BJ (cell line): ENCODE measurements at regions not wholly inside any gene's neighbourhood (a gene's known extent, or its start where the extent isn't known, plus 50 kb on each side); places are given as distances from the start of the nearest gene placed in this dataset.

ENCODE experiments used
- CTCF ChIA-PET: fragments of 350-600 bp; formaldehyde crosslinking; extraction: SDS; loops from one replicate; lab custom pipeline; 2021; ENCODE audit warnings: antibody characterized with exemption, inconsistent platforms; lab: Yijun Ruan, JAX
- POLR2A ChIA-PET: fragments of 300-600 bp; sonication (Branson Sonifier 250); formaldehyde crosslinking; extraction: SDS; loops from one replicate; lab custom pipeline; 2021; ENCODE audit warnings: antibody characterized with exemption; lab: Charles Lee
- DNase-seq: peaks from one replicate; pipeline ENCODE4 v3.0.0-alpha.2; 2011; ENCODE audit warnings: low read depth
- H3K27me3 ChIP-seq: 2 replicates; pipeline ENCODE4 v1.6.0; 2011; ENCODE audit warnings: low read length; ENCODE audit not compliant: control insufficient read depth, insufficient read depth
- H3K36me3 ChIP-seq: 2 replicates; pipeline ENCODE4 v1.5.1; 2011; ENCODE audit warnings: low read length; ENCODE audit not compliant: control insufficient read depth, insufficient read depth
- H3K4me3 ChIP-seq: 2 replicates; pipeline ENCODE4 v1.5.1; 2011; ENCODE audit warnings: low read depth, mild to moderate bottlenecking, control low read depth, low read length
- TF ChIP-seq, protein P1 (sequence below): IDR thresholded peaks from 2 replicates; pipeline ENCODE4 v1.5.1; 2011; ENCODE audit warnings: low read depth, mild to moderate bottlenecking, control low read depth, inconsistent platforms, low read length, moderate library complexity; ENCODE audit not compliant: insufficient read depth

GRCh38 chr12:18794000-18794399 lies 56.1 kb downstream of the CAPZA3 start:
- ChIA-PET CTCF (no interaction called here), POLR2A (interaction anchor here (0.7 kb wide), 1 partner anchor 41 kb away, joined by 4 read pairs; no protein-coding TSS in a partner anchor)
- DNase-seq = no peak
- H3K36me3 ChIP-seq = no peaks in the 10 kb centered on the region
- TF ChIP-seq, protein P1, sequence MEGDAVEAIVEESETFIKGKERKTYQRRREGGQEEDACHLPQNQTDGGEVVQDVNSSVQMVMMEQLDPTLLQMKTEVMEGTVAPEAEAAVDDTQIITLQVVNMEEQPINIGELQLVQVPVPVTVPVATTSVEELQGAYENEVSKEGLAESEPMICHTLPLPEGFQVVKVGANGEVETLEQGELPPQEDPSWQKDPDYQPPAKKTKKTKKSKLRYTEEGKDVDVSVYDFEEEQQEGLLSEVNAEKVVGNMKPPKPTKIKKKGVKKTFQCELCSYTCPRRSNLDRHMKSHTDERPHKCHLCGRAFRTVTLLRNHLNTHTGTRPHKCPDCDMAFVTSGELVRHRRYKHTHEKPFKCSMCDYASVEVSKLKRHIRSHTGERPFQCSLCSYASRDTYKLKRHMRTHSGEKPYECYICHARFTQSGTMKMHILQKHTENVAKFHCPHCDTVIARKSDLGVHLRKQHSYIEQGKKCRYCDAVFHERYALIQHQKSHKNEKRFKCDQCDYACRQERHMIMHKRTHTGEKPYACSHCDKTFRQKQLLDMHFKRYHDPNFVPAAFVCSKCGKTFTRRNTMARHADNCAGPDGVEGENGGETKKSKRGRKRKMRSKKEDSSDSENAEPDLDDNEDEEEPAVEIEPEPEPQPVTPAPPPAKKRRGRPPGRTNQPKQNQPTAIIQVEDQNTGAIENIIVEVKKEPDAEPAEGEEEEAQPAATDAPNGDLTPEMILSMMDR = no peak
- H3K4me3 ChIP-seq = no peak overlapping the region
- H3K27me3 ChIP-seq = no peaks in the 10 kb centered on the region

DNA sequence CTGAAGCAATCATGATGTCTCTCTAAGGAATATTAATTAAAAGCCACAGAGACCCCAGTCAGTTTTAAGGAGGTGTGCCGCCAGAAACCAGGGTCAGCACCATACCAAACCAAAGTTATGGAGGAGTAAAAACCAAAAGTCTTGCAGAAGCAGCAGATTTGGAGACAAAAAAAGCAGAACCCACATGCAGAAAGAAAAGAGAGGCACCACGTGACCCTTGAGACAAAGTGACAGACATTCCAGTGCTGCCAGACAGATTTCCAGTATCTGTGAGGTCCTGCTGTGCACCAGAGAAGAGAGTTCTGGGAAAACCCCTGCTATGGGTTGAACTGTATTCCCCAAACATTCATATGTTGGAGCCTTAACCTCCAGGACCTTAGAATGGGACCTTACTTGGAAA lies 59.7 kb downstream of the CAPZA3 start:
- Histone ChIP-seq H3K36me3 (no peaks in the 10 kb centered on the region), H3K4me3 (no peak overlapping the region), H3K27me3 (no peaks in the 10 kb centered on the region)
- POLR2A ChIA-PET = no interaction called here
- TF ChIP-seq, protein P1 = no peak
- CTCF ChIA-PET = no interaction called here
- no peak for DNase-seq

DNA sequence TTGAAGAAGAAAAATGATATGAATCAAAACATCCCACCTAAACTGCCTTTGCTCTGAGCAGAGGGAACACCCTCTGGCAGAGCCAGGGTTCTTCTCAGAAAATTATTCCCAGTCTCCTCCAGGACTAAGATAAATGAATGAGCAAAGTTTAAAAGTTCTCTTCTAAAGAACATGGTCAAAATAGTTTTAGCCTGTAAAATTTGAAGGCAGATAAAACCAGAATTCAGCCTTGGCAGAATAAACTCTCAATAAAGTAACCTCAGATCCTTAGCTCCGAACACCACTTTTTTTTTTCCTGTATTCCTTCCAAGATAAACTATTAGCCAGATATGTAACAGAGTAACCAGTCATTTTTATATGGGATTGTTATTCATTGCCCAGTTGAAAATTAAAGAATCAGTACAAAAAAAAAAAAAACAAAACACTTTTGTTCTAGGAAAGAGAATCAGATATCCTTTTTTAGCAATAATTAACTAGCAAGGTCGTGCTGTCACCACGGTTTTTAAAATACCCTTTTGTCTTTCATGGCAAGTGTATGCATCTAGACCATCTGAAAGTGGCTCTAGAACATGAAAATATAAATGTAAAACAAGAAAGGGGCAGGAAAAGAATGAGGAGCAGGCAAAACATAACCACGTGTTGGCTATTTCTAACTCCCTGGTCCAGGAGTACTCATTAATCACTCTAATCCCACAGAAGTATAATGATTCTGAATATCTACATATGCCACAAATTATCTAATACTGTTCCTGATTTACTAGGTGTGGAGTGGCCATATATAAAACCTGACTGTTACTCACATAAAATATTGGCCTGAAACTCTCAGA lies 60.8 kb downstream of the CAPZA3 start:
- POLR2A ChIA-PET = no interaction called here
- Histone ChIP-seq H3K4me3 (no peak overlapping the region), H3K36me3 (no peaks in the 10 kb centered on the region), H3K27me3 (no peaks in the 10 kb centered on the region)
- CTCF ChIA-PET = interaction anchor here (0.8 kb wide), 1 partner anchor 17 kb away, joined by 3 read pairs; no protein-coding TSS in a partner anchor
- TF ChIP-seq, protein P1 = no peak
- DNase-seq = peak; percentile 8

- Histone ChIP-seq H3K4me3 (no peak overlapping the region), H3K36me3 (no peaks in the 10 kb centered on the region), H3K27me3 (no peaks in the 10 kb centered on the region)
- ChIA-PET CTCF (no interaction called here), POLR2A (no interaction called here)
- no peak for DNase-seq
- TF ChIP-seq, protein P1 = no peak
These were observed 61.6 kb downstream of the CAPZA3 start for GRCh38 chr12:18799561-18799960.

DNA sequence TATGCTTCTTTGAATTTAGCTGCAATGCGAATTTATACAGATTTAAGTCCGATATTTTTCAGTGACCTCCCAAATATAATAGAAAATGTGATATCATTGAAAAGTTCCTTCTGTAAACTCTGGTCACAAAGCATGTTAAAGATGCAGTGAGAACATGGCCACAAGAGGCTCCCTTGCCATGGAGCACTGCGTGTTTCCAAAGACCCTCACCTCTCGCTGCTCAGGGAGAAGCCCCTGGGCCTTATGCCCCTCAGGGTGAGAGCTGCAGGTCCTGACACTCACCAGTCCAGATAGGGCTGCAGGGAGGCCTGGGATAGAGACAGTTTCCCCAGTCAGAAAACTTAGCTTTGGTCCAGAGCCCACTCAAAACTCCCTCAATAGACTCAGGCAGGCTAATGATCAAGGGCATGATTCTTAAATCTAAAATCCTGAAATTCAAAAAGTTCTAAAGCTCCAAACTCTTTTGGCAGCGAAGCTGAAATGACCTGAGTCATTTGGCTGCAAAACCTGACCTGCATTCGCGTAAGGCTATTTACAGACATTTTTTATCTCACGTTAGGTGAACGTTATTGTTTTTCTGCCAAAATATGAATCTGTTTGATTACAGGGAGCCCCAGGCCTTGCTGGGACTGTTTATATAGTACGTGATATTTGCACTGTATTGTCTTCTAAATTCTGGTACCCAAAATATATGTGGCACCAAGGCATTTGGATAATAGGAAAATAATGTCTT lies 67.8 kb downstream of the CAPZA3 start:
- H3K36me3 ChIP-seq = no peaks in the 10 kb centered on the region
- H3K27me3 ChIP-seq = no peaks in the 10 kb centered on the region
- POLR2A ChIA-PET = no interaction called here
- CTCF ChIA-PET = interaction anchor here (1.4 kb wide), 1 partner anchor 9 kb away, joined by 3 read pairs; no protein-coding TSS in a partner anchor
- TF ChIP-seq, protein P1 = no peak
- no peak for DNase-seq
- no peak overlapping the region for H3K4me3 ChIP-seq
